GM19455 (cell line): ENCODE measurements at regions not wholly inside any gene's neighbourhood (a gene's known extent, or its start where the extent isn't known, plus 50 kb on each side); places are given as distances from the start of the nearest gene placed in this dataset.

Experiments
- ATAC-seq: cut with Tn5 transposase; IDR thresholded peaks from one replicate; pipeline ENCODE4 v1.9.1; 2021; ENCODE audit not compliant: unreplicated experiment

GRCh38 chr9:20200581-20200980 is 411.7 kb upstream of the SLC24A2 start:
- ATAC-seq: no peak

DNA sequence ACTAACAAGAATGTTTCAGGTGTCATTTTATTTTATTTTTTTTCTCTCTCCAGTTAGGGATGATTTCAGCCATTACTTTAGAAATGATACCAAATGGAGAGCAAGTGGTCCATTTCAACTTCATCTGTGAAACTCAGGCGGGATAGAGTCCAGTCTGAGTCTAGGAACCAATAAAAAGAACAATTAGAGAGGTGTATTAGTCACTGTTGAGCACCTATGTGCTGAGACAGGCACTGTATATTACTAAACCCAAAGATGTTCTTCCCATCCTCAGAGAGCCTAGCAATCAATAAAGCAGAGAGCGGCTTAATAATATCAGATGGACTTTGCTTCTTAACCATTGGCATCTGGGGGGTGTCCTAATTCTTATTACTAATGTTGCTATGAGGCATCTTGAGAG is 410.3 kb upstream of the SLC24A2 start:
- ATAC-seq: no peak

DNA sequence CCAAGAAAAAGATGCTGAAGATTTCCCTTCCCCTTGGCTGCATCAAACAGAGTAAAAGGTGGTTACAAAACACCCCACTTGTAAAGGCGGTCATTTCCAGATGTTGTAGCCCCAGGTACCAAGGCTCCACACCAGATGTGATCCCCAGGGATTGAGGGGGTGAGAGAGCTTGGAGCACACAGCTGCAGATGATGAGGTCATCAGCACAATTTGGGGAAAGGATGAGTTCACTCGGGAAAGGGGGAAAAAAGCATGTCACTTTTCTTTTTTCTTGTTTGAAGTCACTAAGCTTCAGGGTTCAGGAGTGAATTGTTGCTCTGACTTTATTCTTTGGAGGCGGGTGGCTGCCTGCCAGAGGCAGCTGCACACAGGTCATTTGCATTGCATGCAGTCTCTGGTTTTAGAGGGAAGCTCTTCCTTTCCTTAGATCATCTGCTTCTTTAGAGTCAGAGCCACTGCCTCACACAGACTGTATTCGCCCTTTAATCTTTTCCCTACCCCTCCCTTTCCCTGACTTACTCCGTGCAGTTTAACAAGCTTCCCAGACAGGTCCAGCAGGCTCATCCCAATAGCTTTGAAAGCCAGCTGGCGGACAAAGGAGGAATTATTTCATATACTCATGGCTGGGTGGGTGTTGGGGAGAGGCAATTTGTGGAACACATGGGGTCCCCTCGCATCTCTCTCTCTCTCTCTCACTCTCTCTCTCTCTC is 409.3 kb upstream of the SLC24A2 start:
- no peak for ATAC-seq

DNA sequence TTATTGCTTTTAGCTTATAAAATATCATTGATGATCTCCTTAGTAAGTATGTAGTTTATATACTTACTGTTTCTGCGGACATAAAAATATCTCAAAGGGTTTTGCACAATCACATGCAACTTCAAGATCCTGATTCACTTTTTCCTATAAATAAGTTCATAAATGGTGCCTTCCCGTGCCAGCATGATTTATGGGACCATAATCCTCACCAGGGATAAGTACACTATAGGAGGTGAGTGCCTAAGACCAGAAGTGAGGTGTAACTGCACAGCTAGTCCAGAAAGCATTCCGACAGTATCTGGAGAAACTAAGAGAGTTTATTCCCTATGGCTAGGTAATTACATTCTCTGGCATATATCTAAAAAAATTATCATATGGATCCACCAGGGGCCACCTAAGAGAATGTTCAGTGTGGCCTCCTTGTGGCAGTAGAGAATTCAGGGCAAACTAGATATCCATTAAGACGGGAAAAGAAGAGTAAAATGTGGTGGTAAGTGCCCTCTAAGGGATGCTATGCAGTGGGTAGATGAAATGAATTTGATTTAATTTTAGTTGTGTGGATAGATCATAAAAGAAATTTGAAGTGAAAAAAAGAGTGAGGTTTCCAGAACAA is 402.5 kb upstream of the SLC24A2 start:
- no peak for ATAC-seq

DNA sequence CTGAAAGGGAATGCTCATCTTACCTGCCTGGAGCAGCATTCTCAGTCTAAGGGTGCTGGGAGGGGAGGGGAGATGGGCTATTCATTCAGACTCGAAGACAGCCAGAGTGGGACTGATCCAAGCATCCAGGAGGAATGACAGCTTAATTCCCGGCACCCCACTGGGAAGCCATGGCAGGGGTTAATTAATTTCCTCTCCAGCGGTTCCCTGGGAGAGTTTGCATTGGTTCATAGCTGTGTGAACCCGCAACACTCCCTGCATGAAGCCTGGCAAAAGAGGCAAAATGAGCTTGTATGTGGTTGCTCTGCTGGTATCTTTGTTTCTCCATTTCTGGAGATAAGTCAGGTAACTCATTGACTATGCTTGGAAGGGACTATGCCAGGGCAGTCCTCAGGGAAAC is 401.0 kb upstream of the SLC24A2 start:
- no peak for ATAC-seq

- no peak for ATAC-seq
Observed at GRCh38 chr9:20188616-20189369, 400.0 kb upstream of the SLC24A2 start.

- no peak for ATAC-seq
Observed at GRCh38 chr9:20187318-20187717, 398.5 kb upstream of the SLC24A2 start.

DNA sequence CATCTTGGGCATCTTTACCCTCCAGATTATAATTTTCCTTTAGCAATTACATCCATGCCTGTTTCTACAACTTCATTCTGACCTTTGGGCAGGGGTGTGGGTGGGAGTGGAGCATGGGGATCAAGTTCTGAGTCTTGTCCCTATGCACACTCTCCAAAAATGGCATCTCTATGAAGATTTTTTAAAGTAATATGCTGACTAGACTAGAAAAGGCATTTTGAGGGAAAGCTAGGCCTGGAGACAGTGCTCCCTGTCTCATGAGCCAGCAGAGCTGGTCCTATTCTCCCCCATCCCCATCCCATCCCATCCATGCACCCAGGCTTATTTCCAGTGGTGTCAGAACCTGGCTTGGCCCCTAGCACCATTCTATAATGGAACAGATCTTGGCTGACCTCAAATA is 398.0 kb upstream of the SLC24A2 start:
- no peak for ATAC-seq

DNA sequence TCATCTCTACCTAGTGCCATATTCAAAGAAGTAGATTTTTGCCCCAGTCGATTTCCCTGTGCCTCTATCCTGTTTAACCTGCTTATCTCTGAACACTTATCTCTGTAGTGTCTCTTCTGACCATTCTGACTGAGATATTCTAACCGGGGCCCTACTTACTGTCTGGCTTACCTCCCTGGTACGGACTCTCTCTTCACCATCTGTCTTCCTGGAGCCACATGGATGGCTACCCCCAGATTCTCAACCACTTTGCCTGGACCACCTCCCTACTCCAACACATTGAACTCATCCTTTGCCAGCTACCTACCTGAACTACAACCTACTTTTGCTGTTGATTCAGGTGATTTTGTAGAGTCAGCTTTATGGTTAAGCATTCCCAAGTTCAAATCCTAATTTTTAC is 397.4 kb upstream of the SLC24A2 start:
- ATAC-seq: no peak

DNA sequence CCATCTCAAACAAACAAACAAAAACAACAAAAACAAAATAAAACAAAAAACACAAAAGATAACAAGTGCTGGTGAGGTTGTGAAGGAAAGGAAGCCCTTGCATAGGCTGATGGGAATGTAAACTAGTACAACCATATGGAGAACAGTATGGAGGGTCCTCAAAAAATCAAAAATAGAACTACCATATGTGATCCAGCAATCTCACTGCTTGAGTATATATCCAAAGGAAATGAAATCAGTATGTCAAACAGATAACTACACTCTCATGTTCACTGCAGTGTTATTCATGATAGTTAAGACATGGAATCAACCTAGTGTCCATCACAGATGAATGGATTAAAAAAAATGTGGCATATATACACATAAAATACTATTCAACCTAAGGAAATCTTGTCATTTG is 395.7 kb upstream of the SLC24A2 start:
- no peak for ATAC-seq

DNA sequence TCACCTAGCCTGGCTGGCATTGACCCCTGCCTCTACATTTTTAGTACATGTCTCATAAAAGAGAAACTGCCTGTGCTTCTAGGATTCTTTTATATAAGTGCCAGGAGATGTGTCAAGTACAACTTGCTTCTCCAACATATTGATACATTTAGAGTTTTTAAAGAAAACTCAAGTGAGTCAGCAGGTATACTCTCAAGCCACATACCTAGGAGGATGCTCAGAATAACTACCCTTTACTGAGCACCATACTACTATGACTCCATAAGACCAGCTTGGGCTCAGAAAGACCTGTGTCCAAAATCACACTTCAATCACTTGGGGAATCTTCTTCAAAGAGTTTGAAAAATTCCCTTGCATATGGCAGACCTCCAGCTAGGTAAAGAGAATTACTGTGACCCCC is 389.8 kb upstream of the SLC24A2 start:
- ATAC-seq: no peak

DNA sequence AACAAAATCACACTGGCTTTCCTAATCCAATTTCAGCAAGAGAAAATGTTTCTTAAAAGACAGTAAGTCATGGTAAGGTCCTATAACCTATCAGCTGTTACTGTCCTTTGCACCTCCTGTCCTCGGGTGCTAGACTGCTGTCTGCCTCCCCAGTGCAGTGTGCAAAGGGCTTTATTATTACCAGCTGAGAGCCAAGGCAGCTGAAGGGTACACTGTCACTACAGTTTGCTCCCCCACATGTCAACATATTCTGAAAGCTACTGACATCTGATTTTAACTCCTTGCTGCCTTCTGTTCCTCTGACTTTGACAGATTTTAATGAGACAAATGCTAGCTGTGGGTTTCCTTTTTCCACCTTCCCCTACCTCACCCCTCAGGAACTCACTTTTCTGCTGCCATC is 389.4 kb upstream of the SLC24A2 start:
- no peak for ATAC-seq

GRCh38 chr9:20170122-20170521 is 381.3 kb upstream of the SLC24A2 start:
- no peak for ATAC-seq

DNA sequence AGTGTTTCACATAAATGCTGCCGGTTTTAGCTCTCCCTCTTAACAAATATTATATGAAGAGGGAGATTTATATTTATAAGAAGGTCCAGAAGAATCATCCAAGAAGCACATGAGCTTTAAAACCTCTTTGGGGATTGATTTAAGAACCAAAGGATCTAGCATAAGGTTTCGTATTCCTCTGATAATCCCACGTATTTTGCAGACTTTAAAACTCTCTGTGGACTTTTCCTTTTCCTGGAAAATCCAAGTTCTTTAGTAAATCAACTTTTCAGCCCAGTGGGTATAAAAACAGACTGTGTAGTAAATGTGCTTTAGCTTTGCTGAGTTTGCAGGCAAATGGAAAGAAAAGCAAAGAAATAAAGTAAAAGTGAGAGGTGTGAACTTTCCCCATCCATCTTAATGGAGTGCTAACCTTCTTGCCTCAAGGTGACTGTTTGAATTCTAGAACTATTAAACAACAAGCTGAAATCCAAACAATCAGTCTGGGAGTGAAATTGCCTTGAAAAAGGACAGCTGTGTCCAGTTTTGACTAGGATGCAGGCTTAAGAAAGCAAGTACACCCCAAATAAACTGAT is 363.4 kb upstream of the SLC24A2 start:
- no peak for ATAC-seq

- no peak for ATAC-seq
Observed at GRCh38 chr9:20148416-20148815, 359.6 kb upstream of the SLC24A2 start.

DNA sequence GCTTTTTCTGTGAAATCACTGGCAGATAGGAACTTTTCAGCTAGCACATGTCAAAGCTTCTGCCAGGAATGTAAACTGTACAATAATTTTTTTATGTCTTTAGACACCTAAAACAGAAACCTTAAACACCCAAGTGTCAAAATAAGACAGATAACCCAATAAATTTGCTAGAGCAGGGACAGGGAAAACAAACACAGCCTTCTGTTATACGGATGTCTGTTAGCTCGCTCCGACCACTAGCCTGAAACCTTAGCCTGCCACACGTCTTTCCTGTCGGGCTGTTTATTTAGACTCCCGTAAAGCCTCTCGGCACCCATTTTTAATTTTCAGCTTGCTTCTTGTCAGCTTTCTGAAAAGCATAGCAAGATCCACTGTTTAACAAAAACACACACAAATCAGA is 355.4 kb upstream of the SLC24A2 start:
- no peak for ATAC-seq

GRCh38 chr9:20139763-20140290 is 351.0 kb upstream of the SLC24A2 start:
- ATAC-seq: no peak

GRCh38 chr9:20138841-20139240 is 350.0 kb upstream of the SLC24A2 start:
- no peak for ATAC-seq

DNA sequence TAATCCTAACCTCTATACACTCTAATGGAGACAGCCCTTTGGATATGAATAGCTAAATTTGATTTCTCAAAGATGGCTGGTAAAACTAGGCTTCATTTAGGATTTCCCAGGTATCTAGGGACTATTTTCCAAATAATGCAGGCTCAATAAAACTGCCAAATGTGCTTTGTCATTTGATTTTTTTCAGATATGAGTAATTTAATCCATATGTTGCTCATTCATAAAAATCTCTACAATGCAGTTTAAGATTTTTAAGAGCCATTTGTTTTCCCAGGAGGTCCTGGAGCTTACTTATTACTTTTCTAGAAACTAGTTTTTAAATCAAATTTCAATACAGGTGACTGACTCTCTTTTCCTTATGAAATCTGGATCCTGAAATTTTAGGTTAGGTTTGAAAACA is 349.3 kb upstream of the SLC24A2 start:
- ATAC-seq: no peak

GRCh38 chr9:20137425-20137824 is 348.6 kb upstream of the SLC24A2 start:
- ATAC-seq: no peak

DNA sequence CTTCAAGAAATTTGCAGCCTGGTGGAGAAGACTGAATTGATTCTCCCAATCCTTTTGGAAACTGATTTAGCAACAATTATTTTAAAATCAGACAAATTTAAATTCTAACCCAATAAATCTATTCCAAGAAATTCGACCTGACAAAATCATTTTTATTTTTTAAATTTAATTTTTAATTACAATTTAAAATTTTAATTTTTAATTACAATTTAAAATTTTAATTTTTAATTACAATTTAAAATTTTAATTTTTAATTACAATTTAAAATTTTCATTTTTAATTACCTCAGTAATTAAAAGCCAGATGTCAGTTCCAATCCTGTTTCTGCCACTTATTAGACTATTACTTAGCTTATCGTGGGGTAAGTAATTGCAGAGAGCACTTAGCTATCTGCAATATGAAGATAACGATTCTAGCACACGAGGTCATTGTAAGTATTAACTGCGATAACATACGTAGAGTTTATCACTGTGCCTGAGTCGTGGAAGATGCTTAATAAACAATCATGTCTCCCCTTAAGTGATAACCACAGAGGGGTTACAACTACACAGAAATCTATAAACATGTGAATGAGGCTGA is 346.4 kb upstream of the SLC24A2 start:
- ATAC-seq: no peak
